ENCODE measurements at regions not wholly inside any gene's neighbourhood (a gene's known extent, or its start where the extent isn't known, plus 50 kb on each side); places are given as distances from the start of the nearest gene placed in this dataset.
"Not testable (repeated sequence)": the region's sequence is repeated elsewhere in the genome, so short reads cannot be mapped to it uniquely, and the experiment has no call there.

DNA sequence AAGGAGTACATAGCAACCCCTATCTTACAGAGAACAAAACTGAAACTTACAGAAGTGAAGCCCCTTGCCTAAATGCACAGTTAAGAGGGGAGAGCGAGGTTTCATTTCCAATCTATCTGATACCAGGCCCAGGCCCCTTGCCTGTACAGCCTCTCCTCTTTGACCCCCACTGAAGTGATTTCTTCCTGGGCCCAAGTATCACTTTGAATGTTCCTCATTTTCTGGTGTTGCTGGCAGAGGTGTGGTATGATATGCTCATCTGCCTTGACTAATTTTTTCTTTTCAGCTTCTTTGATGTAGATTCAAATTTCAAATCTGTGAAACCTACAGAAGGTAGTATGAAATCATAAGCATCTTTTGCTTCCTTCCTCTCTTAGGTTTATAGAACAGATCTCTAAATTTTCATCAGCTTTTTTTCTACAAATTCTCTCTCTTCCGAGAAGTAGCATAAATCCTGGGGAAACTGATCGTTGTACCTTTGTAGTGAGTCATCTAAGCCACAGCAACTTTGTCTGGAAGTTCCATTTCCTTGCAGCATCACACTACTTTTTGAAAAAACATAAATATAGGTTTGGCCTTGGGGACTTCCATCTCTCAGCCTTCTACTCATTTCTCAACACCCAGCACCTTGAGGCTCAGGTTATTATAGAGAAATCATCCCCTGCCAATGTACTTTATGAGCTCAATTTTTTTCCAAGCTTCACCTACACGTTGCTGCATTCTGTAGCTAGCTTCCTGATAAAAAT, 402.4 kb upstream of the PTGER4 start:
- DNase-seq (ENCODE audit: low spot score) = no peak

DNA sequence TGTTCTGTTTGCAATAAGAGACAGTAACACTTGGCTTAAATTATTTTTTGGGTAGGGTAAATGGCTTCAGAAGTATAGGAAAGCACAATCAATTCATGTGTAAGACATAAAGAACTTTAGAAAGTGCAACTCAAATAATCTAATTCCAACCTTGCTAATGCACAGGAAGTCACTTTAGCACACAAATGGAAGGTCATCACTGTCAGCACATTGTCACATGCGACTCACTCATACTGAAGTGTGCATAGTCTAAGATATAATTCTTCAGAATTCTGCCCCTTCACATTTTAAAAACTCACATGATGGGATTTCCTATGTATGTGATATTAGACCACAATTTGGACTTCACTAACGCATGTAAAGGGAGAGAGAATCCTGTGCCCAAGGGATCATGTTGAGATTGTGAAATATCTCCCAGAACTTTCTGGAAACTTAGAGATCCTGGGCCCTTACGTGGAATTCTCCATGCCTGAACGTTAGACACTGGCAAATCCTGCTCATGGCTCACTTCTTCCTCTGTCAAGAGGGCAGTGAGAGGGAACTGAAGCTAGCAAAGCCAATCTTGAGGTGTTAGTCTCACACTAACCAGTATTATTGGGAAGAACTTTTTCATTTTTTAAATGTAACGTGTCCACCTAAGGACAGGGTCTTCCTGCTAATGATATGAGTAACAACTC, 403.2 kb upstream of the PTGER4 start:
- no peak for DNase-seq (ENCODE audit: low spot score)

DNA sequence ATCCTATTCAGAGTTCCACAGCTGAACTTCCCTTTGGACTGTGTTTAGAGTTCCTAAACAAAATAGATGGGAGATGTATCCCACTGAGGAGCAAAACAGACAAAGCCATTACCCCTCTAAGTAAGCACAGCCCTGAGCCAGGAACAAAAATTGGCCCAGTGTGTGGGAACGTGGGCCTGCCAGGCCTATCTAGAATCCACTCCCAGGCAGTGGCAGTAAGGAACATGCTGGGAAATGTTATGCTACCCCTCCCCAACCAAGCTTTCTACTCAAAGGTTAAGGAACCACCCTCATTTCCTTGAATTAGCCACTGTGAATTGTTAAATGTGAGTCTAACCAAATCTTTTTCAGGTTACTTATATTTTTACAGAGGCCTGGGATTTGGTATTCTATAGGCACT, 405.1 kb upstream of the PTGER4 start:
- DNase-seq (ENCODE audit: low spot score) = no peak

DNA sequence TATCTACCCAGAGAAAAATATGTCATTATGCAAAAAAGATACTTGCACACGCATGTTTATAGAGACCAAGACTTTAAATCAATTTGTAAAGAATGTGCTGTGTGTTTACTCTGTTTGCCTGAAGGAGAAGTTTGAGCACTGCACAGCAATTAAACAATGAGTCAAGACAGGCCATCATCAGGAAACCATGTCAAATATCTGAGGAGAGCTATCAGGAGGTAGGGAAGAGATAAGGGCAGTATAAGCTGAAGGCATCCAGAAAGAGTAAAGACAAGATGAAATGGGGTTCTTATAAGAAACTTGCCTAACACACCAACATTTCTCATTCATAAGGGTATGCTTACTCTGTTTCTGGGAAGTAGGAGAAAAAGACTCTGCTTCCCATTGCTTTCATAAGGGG, 405.8 kb upstream of the PTGER4 start:
- no peak for DNase-seq (ENCODE audit: low spot score)

DNA sequence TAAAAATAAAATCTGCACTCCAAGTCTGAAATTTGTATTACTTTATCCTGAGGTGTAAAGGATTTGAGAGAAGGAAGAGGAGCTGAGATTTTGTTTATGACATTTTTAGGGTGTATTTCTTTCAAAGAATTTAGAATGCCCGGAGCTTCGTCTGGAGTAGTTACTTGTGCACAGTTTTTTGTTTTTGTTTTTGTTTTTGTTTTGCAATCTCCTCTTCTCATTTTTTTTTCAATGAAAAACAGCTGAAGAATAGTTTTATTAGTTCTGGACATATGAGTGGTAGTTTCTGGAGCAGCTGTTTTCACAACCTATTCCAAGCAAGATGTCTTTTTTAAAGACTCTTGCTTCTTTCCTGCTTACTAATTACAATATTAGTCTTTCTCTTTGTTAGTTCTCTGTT, 408.2 kb upstream of the PTGER4 start:
- no peak for DNase-seq (ENCODE audit: low spot score)

DNA sequence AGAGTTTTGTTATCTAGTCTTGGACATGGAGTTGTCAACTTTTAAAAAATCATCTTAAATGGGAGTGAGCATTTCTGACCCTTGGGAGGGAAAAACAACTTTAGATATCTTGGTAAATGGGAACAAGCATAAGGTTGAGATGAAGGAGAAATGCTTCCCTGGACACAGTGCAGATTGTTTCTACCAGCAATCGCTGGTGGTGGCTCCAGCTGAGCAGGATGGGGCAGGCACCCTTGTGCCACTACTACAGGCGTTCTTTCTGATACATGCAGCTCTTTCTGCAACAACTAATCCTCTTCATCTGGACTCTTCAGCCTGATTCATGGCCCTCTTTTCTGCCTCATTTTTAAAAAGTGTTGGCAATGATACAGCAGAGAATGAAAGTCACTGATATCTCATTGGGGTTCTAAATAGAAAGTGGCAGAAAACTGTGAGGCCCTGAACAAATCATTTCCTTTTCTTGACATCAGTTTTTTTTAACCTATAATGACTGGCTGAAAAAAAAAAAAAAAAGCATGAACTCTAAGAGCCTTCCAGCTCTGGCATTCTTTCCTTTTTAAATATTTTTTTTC, 409.4 kb upstream of the PTGER4 start:
- DNase-seq (ENCODE audit: low spot score) = no peak

DNA sequence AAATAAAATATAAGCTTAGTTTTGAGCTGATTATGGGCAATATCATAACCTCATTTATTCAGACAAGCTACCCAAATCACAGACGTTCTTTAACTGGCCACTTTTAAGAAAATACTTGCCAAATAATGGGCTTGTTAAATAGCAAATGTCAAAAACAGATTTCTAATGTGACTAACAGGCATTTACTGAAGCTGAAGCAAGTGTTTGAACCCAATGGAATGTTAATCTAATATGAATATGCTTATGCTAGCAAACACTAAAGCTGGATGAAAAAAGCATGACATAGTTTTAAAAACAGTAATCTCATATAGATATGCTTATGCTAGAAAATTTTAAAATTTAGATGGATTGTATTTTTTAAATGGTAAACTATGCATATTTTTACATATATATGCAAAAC, 411.6 kb upstream of the PTGER4 start:
- DNase-seq (ENCODE audit: low spot score) = no peak

DNA sequence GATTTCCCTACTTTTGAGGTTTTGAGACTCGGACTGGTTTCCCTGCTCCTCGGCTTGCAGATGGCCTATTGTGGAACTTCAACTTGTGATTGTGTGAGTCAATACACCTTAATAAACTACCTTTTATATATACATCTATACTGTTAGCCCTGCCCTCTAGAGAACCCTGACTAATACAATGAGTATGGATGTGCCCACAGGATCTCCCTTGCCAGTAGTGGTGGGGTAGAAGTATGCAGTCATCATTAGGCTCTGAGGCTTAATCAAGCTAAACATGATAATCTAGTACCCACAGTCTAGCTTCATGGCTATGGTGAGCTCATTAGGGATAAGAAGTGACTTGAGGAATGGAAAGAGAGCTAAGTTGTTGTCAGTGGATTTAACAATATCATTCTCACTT, 412.8 kb upstream of the PTGER4 start:
- DNase-seq (ENCODE audit: low spot score) = no peak

DNA sequence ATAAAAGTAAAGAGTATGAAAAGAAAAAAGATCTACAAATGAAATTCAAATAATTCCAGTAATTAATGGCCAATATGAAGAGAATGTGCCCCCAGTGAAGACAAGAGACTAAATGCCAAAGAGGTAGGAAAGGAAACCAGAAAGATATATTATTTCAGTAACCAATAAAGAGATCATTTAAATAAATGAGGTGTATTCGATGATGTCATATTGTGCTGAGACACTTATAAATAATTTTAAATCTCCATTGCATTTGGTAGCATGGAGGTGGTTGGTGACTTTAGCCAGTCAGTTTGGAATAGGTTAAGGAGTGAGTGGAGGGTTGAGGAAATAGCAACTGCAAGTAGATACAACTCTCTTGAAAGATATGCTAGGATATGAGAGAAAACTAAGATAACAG, 417.7 kb upstream of the PTGER4 start:
- DNase-seq (ENCODE audit: low spot score) = no peak

DNA sequence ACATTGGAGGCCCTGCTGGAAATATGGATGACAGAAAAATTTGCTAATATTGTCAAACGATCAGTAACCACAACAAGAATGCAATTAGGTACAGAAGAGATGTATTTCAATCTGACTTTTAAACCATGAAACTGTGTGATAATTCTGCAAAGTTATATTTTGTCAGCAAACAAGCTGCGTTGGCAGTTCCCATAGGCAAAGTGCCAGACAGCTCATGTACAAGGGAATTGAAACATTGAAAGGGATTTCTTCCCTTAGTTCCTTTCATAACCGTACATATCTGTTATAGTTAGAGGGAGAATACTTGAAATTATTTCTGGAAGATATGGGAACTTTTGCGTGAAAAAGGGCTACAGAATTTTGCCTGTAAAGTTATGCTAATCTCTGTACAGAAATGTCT, 419.4 kb upstream of the PTGER4 start:
- DNase-seq (ENCODE audit: low spot score) = no peak

DNA sequence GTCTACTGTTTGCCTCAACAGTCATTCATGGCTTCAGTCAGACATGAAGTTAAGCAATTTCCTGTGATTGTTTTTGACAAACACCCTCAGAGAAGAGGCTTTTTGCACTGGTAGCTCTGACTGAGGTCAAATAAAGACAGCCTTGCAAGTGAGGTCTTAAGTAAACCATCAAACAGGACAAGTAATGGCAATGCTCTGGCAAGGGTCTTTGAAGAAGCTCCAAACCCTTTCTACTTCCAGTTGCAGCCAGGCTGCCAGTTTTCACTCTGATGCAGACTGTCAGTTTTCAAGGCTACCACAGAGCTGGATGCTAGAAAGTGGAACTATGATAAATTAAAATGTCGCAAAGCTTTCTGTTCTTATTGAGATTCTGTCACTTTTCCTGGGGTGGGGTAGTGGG, 421.5 kb upstream of the PTGER4 start:
- no peak for DNase-seq (ENCODE audit: low spot score)

DNA sequence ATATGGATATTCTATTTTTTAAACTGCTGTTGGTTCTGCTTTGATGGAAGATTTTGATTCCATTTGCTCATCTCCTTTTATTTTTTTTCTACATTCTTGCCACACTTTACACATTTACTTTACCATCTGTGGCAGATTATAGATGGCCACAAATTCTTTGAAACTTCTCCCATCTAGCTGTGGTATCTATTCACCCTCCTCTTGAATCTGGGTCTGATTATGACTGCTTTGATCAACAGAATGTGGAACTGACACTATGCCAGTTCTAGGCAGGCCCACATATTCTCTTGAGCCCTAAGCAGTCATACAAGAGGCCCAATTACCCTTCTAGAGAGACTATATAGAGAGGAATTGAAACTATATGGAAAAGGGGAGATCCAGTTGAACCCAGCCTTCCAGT, 439.0 kb upstream of the PTGER4 start:
- no peak for DNase-seq (ENCODE audit: low spot score)

DNA sequence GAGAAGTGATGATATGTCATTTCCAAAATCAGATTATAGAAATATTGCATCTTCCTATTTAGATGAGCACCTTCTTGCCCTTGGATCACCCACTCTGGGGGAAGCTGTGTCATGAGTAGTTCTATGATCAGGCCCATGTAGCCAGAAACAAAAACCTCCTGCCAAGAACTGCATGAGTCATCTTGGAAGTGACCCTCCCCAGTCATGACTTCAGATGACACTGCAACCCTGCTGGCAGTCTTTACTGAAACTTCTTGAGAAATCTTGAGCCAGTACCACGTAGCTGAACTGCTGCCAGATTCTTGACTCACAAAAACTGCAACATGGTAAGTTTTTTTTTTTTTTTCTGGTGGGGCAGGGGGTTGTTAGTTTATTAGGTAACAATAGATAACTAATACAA, 439.6 kb upstream of the PTGER4 start:
- DNase-seq (ENCODE audit: low spot score) = no peak

DNA sequence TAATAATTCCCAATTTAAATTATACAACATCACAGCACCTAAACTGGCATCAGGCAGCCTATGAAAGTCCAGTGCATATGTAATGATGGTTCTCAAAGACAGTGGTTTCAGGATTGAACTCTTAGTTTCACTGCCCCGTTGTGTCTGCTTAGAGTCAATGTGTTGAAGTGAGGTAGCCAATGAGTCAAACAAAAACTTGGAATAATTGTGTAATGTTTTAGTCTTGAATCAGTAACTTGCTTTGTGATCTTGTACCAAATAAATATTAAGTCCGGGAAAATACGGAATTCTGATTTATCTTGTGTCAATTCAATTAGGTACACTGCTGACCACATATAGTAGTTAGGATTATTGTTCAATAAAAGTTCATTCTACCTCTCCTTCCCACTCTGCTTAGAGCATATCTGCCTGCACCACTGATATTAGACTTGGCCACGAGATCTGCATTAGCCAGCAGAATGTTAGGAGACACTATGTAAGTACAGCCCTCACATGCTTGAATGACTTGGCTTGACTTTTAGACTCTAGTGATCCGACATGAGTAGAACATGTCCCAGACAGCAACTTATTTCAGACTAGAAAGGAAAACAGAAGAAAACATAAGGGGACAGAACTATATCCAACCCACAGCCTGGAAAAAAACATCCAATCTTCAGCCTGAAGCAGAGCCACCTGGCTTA, 441.5 kb upstream of the PTGER4 start:
- no peak for DNase-seq (ENCODE audit: low spot score)

DNA sequence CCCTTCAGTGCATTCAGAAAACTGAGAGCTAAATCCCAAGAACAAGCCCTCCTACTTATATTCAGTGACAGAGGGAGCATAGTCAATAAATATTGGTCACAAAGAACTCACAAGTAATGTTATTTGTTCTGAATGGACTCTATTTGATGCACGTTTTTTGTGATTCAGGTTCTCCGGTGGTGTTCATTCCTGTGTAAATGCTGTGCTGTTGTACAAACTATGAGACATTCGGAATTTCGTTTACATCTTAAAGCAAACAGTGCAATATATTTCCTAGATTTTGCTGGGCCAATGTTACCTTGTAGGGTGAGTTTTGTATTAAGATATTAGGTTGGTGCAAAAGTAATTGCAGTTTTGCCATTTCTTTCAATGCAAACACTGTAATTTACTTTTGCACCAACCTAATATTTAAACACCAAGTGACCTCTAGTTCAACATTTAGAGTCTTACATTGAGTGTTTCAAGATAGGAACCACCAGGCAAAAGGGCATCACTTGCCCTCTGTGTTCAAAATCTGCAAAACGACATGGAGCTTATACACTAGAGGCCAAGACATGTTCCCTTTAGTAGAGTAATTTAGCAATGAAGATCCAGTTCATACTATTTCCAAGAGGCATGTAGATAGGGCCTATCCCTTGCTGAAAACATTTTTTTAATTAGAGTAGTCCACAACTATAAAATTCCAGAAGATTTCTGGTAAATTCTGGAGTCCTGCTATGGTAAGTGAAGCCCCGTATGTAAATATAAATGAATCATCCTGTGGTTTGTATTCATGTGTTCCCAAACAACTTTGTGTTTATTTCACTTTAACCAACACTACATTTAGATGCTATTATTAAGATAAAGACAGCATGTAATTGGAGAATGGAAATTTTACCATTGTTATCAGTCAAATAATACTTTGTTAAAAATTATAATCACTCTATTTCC, 444.0 kb upstream of the PTGER4 start:
- no peak for DNase-seq (ENCODE audit: low spot score)

DNA sequence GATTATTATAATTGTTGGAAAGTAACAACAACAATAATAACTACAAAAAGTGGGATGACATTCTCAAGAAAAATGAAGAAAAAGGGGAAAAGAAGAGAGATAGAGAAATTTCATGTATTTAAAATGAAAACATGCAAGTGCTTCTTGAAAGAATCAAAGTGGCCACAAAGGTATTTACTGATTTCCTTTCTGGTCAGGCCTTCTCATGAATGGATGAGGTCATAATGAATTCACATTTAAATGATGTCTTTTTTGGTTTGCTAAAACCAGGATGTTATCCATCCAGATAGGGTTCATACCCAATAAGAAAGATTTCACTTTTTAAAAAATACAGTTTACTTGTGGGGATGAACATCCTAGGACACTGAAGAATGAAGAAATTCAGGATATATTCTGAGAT, 446.4 kb upstream of the PTGER4 start:
- no peak for DNase-seq (ENCODE audit: low spot score)

DNA sequence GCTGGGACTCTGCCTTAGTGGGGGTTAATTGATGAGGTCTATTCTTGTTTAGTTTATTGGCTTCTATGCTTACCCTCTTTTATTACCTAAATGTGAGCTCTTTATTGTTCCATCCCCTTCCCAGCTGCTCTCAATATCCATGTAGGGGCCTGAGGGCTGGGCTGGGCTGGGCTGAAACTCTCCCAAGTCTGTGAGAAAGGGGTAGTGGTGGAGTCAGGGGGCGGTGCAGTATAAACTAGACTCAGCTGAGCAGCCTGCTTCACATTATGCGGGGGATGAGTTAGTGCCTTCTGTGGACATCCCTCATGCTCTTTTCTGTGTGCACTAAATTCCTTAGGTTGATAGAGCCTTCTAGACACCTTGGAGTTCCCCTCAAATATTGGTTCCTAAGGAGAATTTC, 451.8 kb upstream of the PTGER4 start:
- no peak for DNase-seq (ENCODE audit: low spot score)

DNA sequence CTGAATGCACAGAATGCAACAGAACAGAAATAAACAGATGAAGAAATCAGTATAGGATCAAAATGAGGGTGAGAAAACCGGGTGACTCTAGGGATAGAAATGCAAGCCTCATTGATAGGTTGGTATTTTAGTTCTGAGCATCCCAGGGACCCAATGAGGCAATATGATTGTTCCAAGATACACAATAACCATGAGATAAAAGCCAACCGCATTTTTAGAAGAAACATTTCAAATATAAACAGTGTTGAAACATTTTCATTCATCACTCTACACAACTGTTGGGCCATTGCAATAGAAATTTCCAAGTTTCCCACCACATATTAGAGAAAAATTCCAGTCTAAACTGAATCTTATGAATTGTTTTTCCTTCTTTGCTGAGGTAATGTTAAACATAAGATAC, 452.3 kb upstream of the PTGER4 start:
- DNase-seq (ENCODE audit: low spot score) = no peak

DNA sequence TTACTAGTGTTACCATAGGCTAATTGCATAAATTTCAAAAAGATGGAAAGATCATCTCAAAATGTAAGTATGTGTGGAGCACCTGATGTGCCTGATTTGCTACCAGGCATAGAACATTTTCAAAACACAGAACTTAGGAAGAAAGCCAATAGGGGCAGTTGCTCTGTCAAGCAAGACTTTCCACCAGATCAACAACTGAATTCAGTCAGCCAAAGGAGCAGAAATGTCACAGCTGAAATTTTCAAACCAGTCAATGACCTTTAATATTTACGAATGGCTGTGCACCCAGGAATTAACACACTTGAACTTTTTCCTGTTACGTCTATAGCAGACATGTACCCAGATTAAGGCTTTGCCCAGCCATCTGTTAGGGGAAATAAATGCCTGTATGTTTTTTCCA, 452.8 kb upstream of the PTGER4 start:
- no peak for DNase-seq (ENCODE audit: low spot score)

DNA sequence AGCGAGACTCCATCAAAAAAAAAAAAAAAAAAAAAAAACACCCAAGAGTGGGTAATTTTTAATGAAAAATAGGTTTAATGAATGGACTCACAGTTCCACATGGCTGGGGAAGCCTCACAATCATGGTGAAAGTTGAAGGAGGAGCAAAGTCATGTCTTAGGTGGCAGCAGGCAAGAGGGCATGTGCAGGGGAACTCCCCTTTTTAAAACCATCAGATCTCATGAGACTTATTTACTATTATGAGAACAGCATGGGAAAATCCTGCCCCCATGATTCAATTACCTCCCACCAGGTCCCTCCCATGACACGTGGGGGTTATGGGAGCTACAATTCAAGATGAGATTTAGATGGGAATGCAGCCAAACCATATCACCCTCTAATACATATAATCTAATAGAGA, 454.6 kb upstream of the PTGER4 start:
- not testable (repeated sequence) for DNase-seq (ENCODE audit: low spot score)

DNA sequence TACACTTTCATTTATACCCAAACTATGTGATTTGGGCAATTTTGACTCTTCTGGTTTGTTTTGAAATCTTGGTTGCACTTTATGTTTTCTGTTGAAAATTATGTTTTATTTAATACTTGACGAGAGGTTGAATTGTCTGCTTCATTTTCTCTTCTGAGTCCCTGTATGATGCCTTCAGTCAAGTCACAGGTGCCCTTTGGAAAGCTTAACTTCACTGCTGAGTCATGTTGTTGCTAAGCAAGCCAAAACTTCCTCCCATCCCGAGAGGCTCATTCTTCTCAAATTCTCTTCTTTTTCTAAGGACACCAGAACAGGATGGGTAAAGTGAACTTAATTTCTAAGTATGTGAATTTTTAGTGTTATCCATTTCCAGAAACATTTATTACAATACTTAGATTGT, 455.3 kb upstream of the PTGER4 start:
- no peak for DNase-seq (ENCODE audit: low spot score)

DNA sequence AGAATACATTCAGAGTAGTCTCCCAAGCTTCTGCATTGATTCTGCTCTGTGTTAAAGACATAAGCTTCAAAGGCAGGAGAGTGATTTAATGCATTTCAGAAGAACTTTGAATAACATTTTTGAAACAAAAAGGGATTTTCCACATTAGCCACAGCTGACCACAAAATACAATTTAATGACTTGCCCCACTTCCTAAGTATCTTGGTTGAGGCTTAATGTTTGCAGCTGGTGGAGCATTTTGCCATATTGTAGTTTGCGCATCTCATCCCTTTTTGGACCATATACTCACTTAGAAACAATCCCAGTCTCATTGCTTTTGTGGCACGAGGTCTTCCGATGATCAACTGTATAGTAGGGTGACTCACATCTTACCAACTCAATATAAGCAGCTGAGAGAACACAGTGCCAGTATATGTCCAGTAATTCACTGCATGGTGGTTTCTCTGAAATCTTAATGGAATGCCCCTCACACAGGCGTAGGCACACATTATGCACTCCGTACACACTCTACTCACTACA, 455.8 kb upstream of the PTGER4 start:
- DNase-seq (ENCODE audit: low spot score) = no peak

Measured in ureter (tissue), 1 donor.